Activated CD4-positive, alpha-beta memory T cell treated with anti-CD3 and anti-CD28 coated beads, Interleukin-2, amount 10 ng/mL, durations not matched to agents 7 days and 5 days (primary cell): ENCODE measurements at regions not wholly inside any gene's neighbourhood (a gene's known extent, or its start where the extent isn't known, plus 50 kb on each side); places are given as distances from the start of the nearest gene placed in this dataset.
"Not testable (repeated sequence)": the region's sequence is repeated elsewhere in the genome, so short reads cannot be mapped to it uniquely, and the experiment has no call there.

Experiments used
- CTCF ChIA-PET: fragments of 350-600 bp; sonication (Branson Sonifier 250); formaldehyde crosslinking; loops from one replicate; lab custom pipeline; 2021; ENCODE audit warnings: antibody characterized with exemption, inconsistent platforms; lab: Charles Lee
- POLR2A ChIA-PET: fragments of 350-600 bp; sonication (Branson Sonifier 250); formaldehyde crosslinking; loops from one replicate; lab custom pipeline; 2021; ENCODE audit warnings: antibody characterized with exemption; lab: Charles Lee
- DNase-seq: peaks from one replicate; pipeline ENCODE4 v3.0.0-alpha.2; 2020
- H3K27ac Mint-ChIP-seq: one replicate; pipeline ENCODE4 v1.8.0; 2021; ENCODE audit warnings: mild to moderate bottlenecking, mixed read lengths
- H3K27me3 Mint-ChIP-seq: one replicate; pipeline ENCODE4 v1.8.0; 2021; ENCODE audit warnings: mixed read lengths
- H3K36me3 Mint-ChIP-seq: one replicate; pipeline ENCODE4 v1.8.0; 2021; ENCODE audit warnings: low read depth, mixed read lengths
- H3K4me1 Mint-ChIP-seq: one replicate; pipeline ENCODE4 v1.8.0; 2021; ENCODE audit warnings: mixed read lengths
- H3K4me3 Mint-ChIP-seq: one replicate; pipeline ENCODE4 v1.8.0; 2021; ENCODE audit warnings: mild to moderate bottlenecking, mixed read lengths
- H3K9me3 Mint-ChIP-seq: one replicate; pipeline ENCODE4 v1.8.0; 2021; ENCODE audit warnings: mixed read lengths

GRCh38 chr6:122859676-122860075 lies 70.6 kb downstream of the SMPDL3A start:
- no peaks in the 10 kb centered on the region for H3K27me3 Mint-ChIP-seq
- H3K36me3 Mint-ChIP-seq, result no peaks in the 10 kb centered on the region
- no peak overlapping the region for H3K27ac Mint-ChIP-seq
- H3K9me3 Mint-ChIP-seq, result no peaks in the 10 kb centered on the region
- no peak for DNase-seq
- H3K4me1 Mint-ChIP-seq, result no peaks in the 10 kb centered on the region
- CTCF ChIA-PET, result no interaction called here
- POLR2A ChIA-PET, result no interaction called here
- no peak overlapping the region for H3K4me3 Mint-ChIP-seq

- Mint-ChIP-seq H3K27me3 (no peaks in the 10 kb centered on the region), H3K4me3 (no peak overlapping the region), H3K36me3 (no peaks in the 10 kb centered on the region), H3K27ac (no peak overlapping the region), H3K9me3 (no peaks in the 10 kb centered on the region), H3K4me1 (no peaks in the 10 kb centered on the region)
- ChIA-PET CTCF (no interaction called here), POLR2A (no interaction called here)
- no peak for DNase-seq
Observed at GRCh38 chr6:122861594-122861993, 72.5 kb downstream of the SMPDL3A start.

DNA sequence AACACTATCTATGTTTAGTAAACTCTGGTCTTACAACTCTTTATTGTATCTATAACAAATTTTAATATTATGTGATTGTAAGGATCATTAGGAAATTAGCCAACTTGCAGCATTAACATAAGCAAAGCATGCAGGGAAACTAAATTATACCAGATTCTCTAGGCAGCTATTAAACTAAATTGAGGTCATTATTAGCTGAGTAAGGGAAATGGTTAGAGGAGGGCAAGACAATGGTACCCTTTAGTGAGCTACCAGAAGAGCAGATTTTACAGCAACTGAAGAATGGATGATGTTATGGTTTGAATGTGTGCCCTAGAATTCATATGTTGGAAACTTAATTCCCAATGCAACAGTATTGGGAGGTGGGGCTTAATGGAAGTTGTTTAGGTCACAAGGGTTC lies 79.1 kb downstream of the SMPDL3A start:
- Mint-ChIP-seq H3K27me3 (no peaks in the 10 kb centered on the region), H3K4me1 (no peaks in the 10 kb centered on the region), H3K9me3 (no peaks in the 10 kb centered on the region), H3K27ac (no peak overlapping the region), H3K4me3 (no peak overlapping the region), H3K36me3 (no peaks in the 10 kb centered on the region)
- ChIA-PET POLR2A (no interaction called here), CTCF (no interaction called here)
- DNase-seq, result no peak

DNA sequence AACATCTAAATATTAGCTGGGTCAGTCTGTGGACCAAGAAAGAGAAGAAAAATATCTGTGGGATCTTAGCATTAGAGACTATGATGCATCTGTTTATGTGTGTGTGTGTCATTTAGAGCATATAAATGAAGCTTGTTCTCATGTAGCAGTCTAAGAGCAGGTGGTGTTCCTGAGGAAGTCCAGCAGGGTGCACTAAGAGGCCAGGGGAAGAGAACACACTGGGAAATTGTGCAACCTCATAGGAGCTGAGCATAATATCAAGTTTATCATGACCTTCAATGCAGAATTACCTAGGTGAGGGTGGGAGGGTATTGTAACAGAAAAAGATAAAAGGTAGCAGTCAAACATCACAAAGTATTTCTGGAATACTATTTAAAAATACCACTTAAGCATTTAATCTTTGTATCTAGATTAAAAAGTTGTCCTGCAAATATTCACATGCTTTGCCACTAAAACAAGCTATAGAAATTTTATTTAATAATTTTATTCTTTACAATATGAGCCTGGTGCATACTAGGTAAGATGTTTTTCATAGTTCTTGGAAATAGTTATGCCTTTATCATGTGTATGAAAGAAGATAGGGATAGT lies 80.5 kb downstream of the SMPDL3A start:
- H3K4me3 Mint-ChIP-seq, result no peak overlapping the region
- POLR2A ChIA-PET, result no interaction called here
- no peak overlapping the region for H3K27ac Mint-ChIP-seq
- no peak for DNase-seq
- no peaks in the 10 kb centered on the region for H3K4me1 Mint-ChIP-seq
- H3K27me3 Mint-ChIP-seq, result no peaks in the 10 kb centered on the region
- CTCF ChIA-PET, result interaction anchor here (1.1 to 1.5 kb wide), 3 partner anchors 8 to 449 kb away, joined by 3 to 9 read pairs (median 4); no protein-coding TSS in a partner anchor
- H3K36me3 Mint-ChIP-seq, result no peaks in the 10 kb centered on the region
- no peaks in the 10 kb centered on the region for H3K9me3 Mint-ChIP-seq

- no peak for DNase-seq
- CTCF ChIA-PET, result no interaction called here
- Mint-ChIP-seq H3K4me3 (no peak overlapping the region), H3K36me3 (no peaks in the 10 kb centered on the region), H3K9me3 (no peaks in the 10 kb centered on the region), H3K4me1 (no peaks in the 10 kb centered on the region), H3K27ac (no peak overlapping the region), H3K27me3 (no peaks in the 10 kb centered on the region)
- POLR2A ChIA-PET, result no interaction called here
Observed at GRCh38 chr6:122871079-122871478, 82.0 kb downstream of the SMPDL3A start.

DNA sequence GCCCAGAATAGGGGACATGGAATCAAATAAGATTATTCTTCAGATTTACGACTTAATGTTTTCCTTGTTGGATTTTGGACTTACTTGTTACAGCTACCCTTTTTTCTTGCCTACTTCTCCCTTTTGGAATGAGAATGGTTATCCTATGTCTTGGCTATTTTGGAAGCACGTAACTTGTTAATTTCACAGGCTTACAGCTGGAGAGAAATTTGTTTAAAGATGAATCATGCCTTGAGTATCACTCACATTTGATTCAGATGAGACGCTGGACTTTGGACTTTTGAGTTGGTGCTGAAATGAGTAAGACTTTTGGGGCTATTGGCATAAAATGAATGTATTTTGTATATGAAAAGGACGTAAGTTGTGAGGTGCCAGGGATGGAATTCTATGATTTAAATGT lies 83.3 kb downstream of the SMPDL3A start:
- no peak for DNase-seq
- no peaks in the 10 kb centered on the region for H3K36me3 Mint-ChIP-seq
- no peaks in the 10 kb centered on the region for H3K27me3 Mint-ChIP-seq
- H3K4me3 Mint-ChIP-seq, result no peak overlapping the region
- no peaks in the 10 kb centered on the region for H3K4me1 Mint-ChIP-seq
- ChIA-PET CTCF (no interaction called here), POLR2A (no interaction called here)
- H3K27ac Mint-ChIP-seq, result no peak overlapping the region
- H3K9me3 Mint-ChIP-seq, result no peaks in the 10 kb centered on the region

GRCh38 chr6:122877302-122877701 lies 88.2 kb downstream of the SMPDL3A start:
- H3K4me3 Mint-ChIP-seq, result no peak overlapping the region
- CTCF ChIA-PET, result interaction anchor here (0.9 kb wide), 1 partner anchor 8 kb away, joined by 3 read pairs; no protein-coding TSS in a partner anchor
- no peak overlapping the region for H3K27ac Mint-ChIP-seq
- H3K9me3 Mint-ChIP-seq, result peaks cover 1% of the 10 kb centered on the region
- no peak for DNase-seq
- H3K4me1 Mint-ChIP-seq, result no peaks in the 10 kb centered on the region
- POLR2A ChIA-PET, result no interaction called here
- H3K36me3 Mint-ChIP-seq, result no peaks in the 10 kb centered on the region
- no peaks in the 10 kb centered on the region for H3K27me3 Mint-ChIP-seq

DNA sequence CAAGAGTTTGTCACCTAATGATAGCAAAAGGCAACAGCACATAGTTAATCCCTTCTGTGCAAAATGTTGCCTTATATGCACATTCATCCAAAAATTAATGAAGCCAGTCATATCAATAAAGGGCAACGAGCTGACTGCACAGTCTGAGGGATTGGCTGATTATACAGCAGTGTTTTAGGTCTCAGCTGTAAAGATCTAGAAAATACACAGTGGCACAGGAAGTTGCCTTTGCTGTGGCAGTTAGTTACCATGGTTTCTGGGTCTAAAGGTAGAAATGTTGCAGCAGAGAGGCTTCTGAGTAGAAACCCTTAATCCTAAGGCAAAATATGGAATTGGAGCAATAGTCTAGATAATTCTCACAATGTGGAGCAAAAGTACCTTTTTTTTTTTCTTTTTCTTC lies 89.7 kb downstream of the SMPDL3A start:
- H3K4me1 Mint-ChIP-seq, result no peaks in the 10 kb centered on the region
- no peaks in the 10 kb centered on the region for H3K36me3 Mint-ChIP-seq
- DNase-seq, result no peak
- no peaks in the 10 kb centered on the region for H3K27me3 Mint-ChIP-seq
- POLR2A ChIA-PET, result no interaction called here
- H3K27ac Mint-ChIP-seq, result no peak overlapping the region
- CTCF ChIA-PET, result no interaction called here
- H3K9me3 Mint-ChIP-seq, result peaks cover 8% of the 10 kb centered on the region
- H3K4me3 Mint-ChIP-seq, result no peak overlapping the region

GRCh38 chr6:122886481-122886880 lies 97.4 kb downstream of the SMPDL3A start:
- Mint-ChIP-seq H3K4me3 (no peak overlapping the region), H3K36me3 (no peaks in the 10 kb centered on the region), H3K27me3 (no peaks in the 10 kb centered on the region), H3K27ac (no peak overlapping the region), H3K4me1 (no peaks in the 10 kb centered on the region), H3K9me3 (peaks cover 8% of the 10 kb centered on the region)
- no peak for DNase-seq
- ChIA-PET CTCF (no interaction called here), POLR2A (no interaction called here)

DNA sequence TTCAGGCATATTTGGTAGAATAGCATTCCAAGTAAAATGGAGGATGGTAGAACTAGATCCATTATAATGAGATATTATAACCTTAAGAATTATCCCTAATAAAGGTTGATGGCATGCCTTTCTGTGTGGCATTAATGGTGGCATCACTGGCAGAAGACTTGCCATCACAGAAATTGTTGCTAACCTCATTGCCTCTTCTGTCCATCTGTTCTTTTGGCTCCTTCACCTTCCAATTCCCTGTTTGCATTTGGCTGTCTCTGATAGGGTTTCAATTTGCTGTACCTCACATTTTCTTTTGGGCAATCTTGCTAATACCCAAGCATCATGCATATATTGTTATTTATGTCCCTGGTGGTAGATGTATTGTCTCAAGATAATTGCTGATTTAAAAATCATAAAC lies 98.9 kb downstream of the SMPDL3A start:
- ChIA-PET CTCF (no interaction called here), POLR2A (no interaction called here)
- no peaks in the 10 kb centered on the region for H3K4me1 Mint-ChIP-seq
- DNase-seq, result no peak
- no peaks in the 10 kb centered on the region for H3K27me3 Mint-ChIP-seq
- peaks cover 3% of the 10 kb centered on the region for H3K9me3 Mint-ChIP-seq
- H3K4me3 Mint-ChIP-seq, result no peak overlapping the region
- H3K27ac Mint-ChIP-seq, result no peak overlapping the region
- H3K36me3 Mint-ChIP-seq, result no peaks in the 10 kb centered on the region

DNA sequence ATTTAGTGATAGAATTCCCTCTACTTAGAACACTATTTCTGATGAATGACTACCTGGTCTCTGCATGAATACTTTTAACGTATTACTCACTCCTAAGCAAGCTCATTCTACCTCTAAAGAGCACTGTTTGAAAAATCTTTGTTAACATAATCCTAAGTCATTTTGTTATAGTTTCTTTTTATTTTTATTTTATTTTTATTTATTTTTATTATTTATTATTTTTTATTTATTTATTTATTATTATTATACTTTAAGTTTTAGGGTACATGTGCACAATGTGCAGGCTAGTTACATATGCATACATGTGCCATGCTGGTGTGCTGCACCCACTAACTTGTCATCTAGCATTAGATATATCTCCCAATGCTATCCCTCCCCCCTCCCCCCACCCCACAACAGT lies 99.6 kb downstream of the SMPDL3A start:
- CTCF ChIA-PET, POLR2A ChIA-PET, H3K36me3 Mint-ChIP-seq: not testable (repeated sequence)

GRCh38 chr6:122890250-122890649 lies 101.2 kb downstream of the SMPDL3A start:
- Mint-ChIP-seq H3K27ac (no peak overlapping the region), H3K27me3 (no peaks in the 10 kb centered on the region), H3K9me3 (no peaks in the 10 kb centered on the region), H3K36me3 (no peaks in the 10 kb centered on the region), H3K4me3 (no peak overlapping the region), H3K4me1 (no peaks in the 10 kb centered on the region)
- CTCF ChIA-PET, result no interaction called here
- POLR2A ChIA-PET, result no interaction called here
- no peak for DNase-seq

More for the DNA sequence above, 99.6 kb downstream of the SMPDL3A start:
- not testable (repeated sequence) for H3K27me3 Mint-ChIP-seq, H3K4me1 Mint-ChIP-seq, H3K27ac Mint-ChIP-seq, H3K9me3 Mint-ChIP-seq, DNase-seq, H3K4me3 Mint-ChIP-seq

- Mint-ChIP-seq H3K4me1 (no peaks in the 10 kb centered on the region), H3K9me3 (no peaks in the 10 kb centered on the region), H3K27ac (no peak overlapping the region), H3K27me3 (no peaks in the 10 kb centered on the region), H3K36me3 (no peaks in the 10 kb centered on the region), H3K4me3 (no peak overlapping the region)
- no peak for DNase-seq
- POLR2A ChIA-PET, result no interaction called here
- CTCF ChIA-PET, result no interaction called here
Observed at GRCh38 chr6:122894791-122895190, 101.2 kb upstream of the CLVS2 start.

GRCh38 chr6:122902326-122902725 lies 93.7 kb upstream of the CLVS2 start:
- no peak overlapping the region for H3K27ac Mint-ChIP-seq
- DNase-seq, result no peak
- no peak overlapping the region for H3K4me3 Mint-ChIP-seq
- no peaks in the 10 kb centered on the region for H3K36me3 Mint-ChIP-seq
- no peaks in the 10 kb centered on the region for H3K27me3 Mint-ChIP-seq
- no peaks in the 10 kb centered on the region for H3K9me3 Mint-ChIP-seq
- H3K4me1 Mint-ChIP-seq, result no peaks in the 10 kb centered on the region
- POLR2A ChIA-PET, result no interaction called here
- CTCF ChIA-PET, result no interaction called here
